ENCODE measurements at regions not wholly inside any gene's neighbourhood (a gene's known extent, or its start where the extent isn't known, plus 50 kb on each side); places are given as distances from the start of the nearest gene placed in this dataset.

GRCh38 chr5:44568519-44568918, 179.3 kb upstream of the FGF10 start:
- no peak overlapping the region for H3K9ac ChIP-seq (ENCODE audit: insufficient read depth in 1 of 2, low read length in 2 of 2)
- no peaks in the 10 kb centered on the region for H3K27me3 ChIP-seq (ENCODE audit: control insufficient read depth in 3 of 3, insufficient read depth in 3 of 3, low read length in 2 of 3)
- H3K4me1 ChIP-seq (ENCODE audit: control insufficient read depth in 5 of 5, insufficient read depth in 5 of 5, low read length in 5 of 5), result peaks cover 0 to 5% (median 0%) of the 10 kb centered on the region in 5 donors
- WGBS, 2 donors, result 97 to 100% methylated on average over 1 of the region's 1 CpG
- no peak overlapping the region for H3K27ac ChIP-seq (ENCODE audit: low read depth in 1 of 2, low read length in 1 of 2)
- TF ChIP-seq CTCF (IDR thresholded peaks at IDR 0.05; ENCODE audit: control extremely low read depth, extremely low read depth), result no peak
- no peak for DNase-seq
- H3K36me3 ChIP-seq (ENCODE audit: control insufficient read depth in 4 of 4, insufficient read depth in 4 of 4, low read length in 4 of 4), result no peaks in the 10 kb centered on the region
- no peak overlapping the region for H3K4me3 ChIP-seq
- H3K9me3 ChIP-seq (ENCODE audit: control insufficient read depth in 4 of 4, insufficient read depth in 3 of 4, low read length in 3 of 4), result no peaks in the 10 kb centered on the region
- ATAC-seq (ENCODE audit: insufficient read depth, low FRiP score), result no peak

- Histone ChIP-seq H3K9ac (ENCODE audit: insufficient read depth in 1 of 2, low read length in 2 of 2) (no peak overlapping the region), H3K27ac (ENCODE audit: low read depth in 1 of 2, low read length in 1 of 2) (no peak overlapping the region), H3K9me3 (ENCODE audit: control insufficient read depth in 4 of 4, insufficient read depth in 3 of 4, low read length in 3 of 4) (no peaks in the 10 kb centered on the region), H3K4me1 (ENCODE audit: control insufficient read depth in 5 of 5, insufficient read depth in 5 of 5, low read length in 5 of 5) (peaks cover 0 to 2% (median 0%) of the 10 kb centered on the region in 5 donors), H3K27me3 (ENCODE audit: control insufficient read depth in 3 of 3, insufficient read depth in 3 of 3, low read length in 2 of 3) (no peaks in the 10 kb centered on the region), H3K4me3 (no peak overlapping the region), H3K36me3 (ENCODE audit: control insufficient read depth in 4 of 4, insufficient read depth in 4 of 4, low read length in 4 of 4) (no peaks in the 10 kb centered on the region)
- WGBS, 2 donors, result 81 to 89% methylated on average over 2 of the region's 2 CpGs
- TF ChIP-seq CTCF (IDR thresholded peaks at IDR 0.05; ENCODE audit: control extremely low read depth, extremely low read depth), result no peak
- no peak for ATAC-seq (ENCODE audit: insufficient read depth, low FRiP score)
- DNase-seq, result no peak
These were observed 176.7 kb upstream of the FGF10 start for GRCh38 chr5:44565902-44566301.

GRCh38 chr5:44565360-44565759, 176.1 kb upstream of the FGF10 start:
- no peaks in the 10 kb centered on the region for H3K27me3 ChIP-seq (ENCODE audit: control insufficient read depth in 3 of 3, insufficient read depth in 3 of 3, low read length in 2 of 3)
- no peak overlapping the region for H3K4me3 ChIP-seq
- no peak for ATAC-seq (ENCODE audit: insufficient read depth, low FRiP score)
- H3K9me3 ChIP-seq (ENCODE audit: control insufficient read depth in 4 of 4, insufficient read depth in 3 of 4, low read length in 3 of 4), result no peaks in the 10 kb centered on the region
- no peak overlapping the region for H3K27ac ChIP-seq (ENCODE audit: low read depth in 1 of 2, low read length in 1 of 2)
- no peak overlapping the region for H3K9ac ChIP-seq (ENCODE audit: insufficient read depth in 1 of 2, low read length in 2 of 2)
- no peaks in the 10 kb centered on the region for H3K36me3 ChIP-seq (ENCODE audit: control insufficient read depth in 4 of 4, insufficient read depth in 4 of 4, low read length in 4 of 4)
- no peak for TF ChIP-seq CTCF (IDR thresholded peaks at IDR 0.05; ENCODE audit: control extremely low read depth, extremely low read depth)
- DNase-seq, result no peak
- no peaks in the 10 kb centered on the region for H3K4me1 ChIP-seq (ENCODE audit: control insufficient read depth in 5 of 5, insufficient read depth in 5 of 5, low read length in 5 of 5)
- 59 to 76% methylated on average over 1 of the region's 1 CpG for WGBS, 2 donors

- H3K4me1 ChIP-seq (ENCODE audit: control insufficient read depth in 5 of 5, insufficient read depth in 5 of 5, low read length in 5 of 5), result no peaks in the 10 kb centered on the region
- DNase-seq (no peak), ATAC-seq (ENCODE audit: insufficient read depth, low FRiP score) (no peak)
- no peak for TF ChIP-seq CTCF (IDR thresholded peaks at IDR 0.05; ENCODE audit: control extremely low read depth, extremely low read depth)
- no peak overlapping the region for H3K4me3 ChIP-seq
- H3K36me3 ChIP-seq (ENCODE audit: control insufficient read depth in 4 of 4, insufficient read depth in 4 of 4, low read length in 4 of 4), result peaks cover 0 to 2% (median 0%) of the 10 kb centered on the region in 4 donors
- 78 to 86% methylated on average over 2 of the region's 2 CpGs for WGBS, 2 donors
- no peaks in the 10 kb centered on the region for H3K27me3 ChIP-seq (ENCODE audit: control insufficient read depth in 3 of 3, insufficient read depth in 3 of 3, low read length in 2 of 3)
- no peak overlapping the region for H3K27ac ChIP-seq (ENCODE audit: low read depth in 1 of 2, low read length in 1 of 2)
- no peak overlapping the region for H3K9ac ChIP-seq (ENCODE audit: insufficient read depth in 1 of 2, low read length in 2 of 2)
- H3K9me3 ChIP-seq (ENCODE audit: control insufficient read depth in 4 of 4, insufficient read depth in 3 of 4, low read length in 3 of 4), result no peaks in the 10 kb centered on the region
These were observed 157.1 kb upstream of the FGF10 start for GRCh38 chr5:44546286-44546685.
